IMR-90 (cell line): ENCODE measurements at regions not wholly inside any gene's neighbourhood (a gene's known extent, or its start where the extent isn't known, plus 50 kb on each side); places are given as distances from the start of the nearest gene placed in this dataset.

Experiments used
- ATAC-seq: fragments of 200-7000 bp; cut with Tn5 transposase; 2 replicates; pipeline ENCODE4 v1.9.1; 2020; ENCODE audit warnings: low read depth, mild to moderate bottlenecking, moderate library complexity
- BruUV-seq: library from RNA; stranded (reverse); fragments of 400-500 nt; replicated peaks from 2 replicates; lab custom pipeline; 2021; lab: Mats Ljungman, UMichigan
- CTCF ChIA-PET: fragments of 300-600 bp; formaldehyde crosslinking; extraction: SDS; loops from one replicate; lab custom pipeline; 2021; ENCODE audit warnings: antibody characterized with exemption; lab: Yijun Ruan, JAX
- POLR2A ChIA-PET: fragments of 300-600 bp; sonication (Branson Sonifier 250); formaldehyde crosslinking; loops from one replicate; lab custom pipeline; 2022; ENCODE audit warnings: antibody characterized with exemption; ENCODE audit not compliant: unreplicated experiment; lab: Charles Lee
- DNase-seq: peaks from one replicate; pipeline ENCODE4 v3.0.0; 2013
- H2AFZ ChIP-seq: replicated peaks from 2 replicates; pipeline ENCODE3; 2013; ENCODE audit warnings: low read length, mild to moderate bottlenecking; ENCODE audit not compliant: poor library complexity
- H2AK5ac ChIP-seq: 2 replicates; pipeline ENCODE4 v1.6.1; 2013; ENCODE audit warnings: low read depth, low read length, inconsistent platforms
- H2AK9ac ChIP-seq: replicated peaks from 2 replicates; pipeline ENCODE3; 2013; ENCODE audit warnings: mild to moderate bottlenecking, low read depth, low read length, moderate library complexity; ENCODE audit not compliant: poor library complexity
- H2BK120ac ChIP-seq: 2 replicates; pipeline ENCODE4 v1.6.1; 2013; ENCODE audit warnings: low read depth, low read length, inconsistent platforms
- H2BK15ac ChIP-seq: 3 replicates; pipeline ENCODE4 v1.6.1; 2013; ENCODE audit warnings: low read depth, low read length, inconsistent platforms
- H2BK20ac ChIP-seq: 2 replicates; pipeline ENCODE4 v1.6.1; 2013; ENCODE audit warnings: low read depth, mild to moderate bottlenecking, inconsistent platforms, low read length, moderate library complexity
- H2BK5ac ChIP-seq: 2 replicates; pipeline ENCODE4 v1.6.1; 2013; ENCODE audit warnings: mild to moderate bottlenecking, low read depth, low read length, inconsistent platforms; ENCODE audit not compliant: poor library complexity, severe bottlenecking
- H3K14ac ChIP-seq: replicated peaks from 2 replicates; pipeline ENCODE4 v1.6.1; 2013; ENCODE audit warnings: low read depth, low read length, inconsistent platforms
- H3K18ac ChIP-seq: 2 replicates; pipeline ENCODE4 v1.6.1; 2013; ENCODE audit warnings: low read depth, low read length, control low read depth
- H3K23ac ChIP-seq: 2 replicates; pipeline ENCODE4 v1.6.1; 2013; ENCODE audit warnings: low read depth, low read length, inconsistent platforms
- H3K27ac ChIP-seq: 2 replicates; pipeline ENCODE4 v1.5.1; 2013; ENCODE audit warnings: mild to moderate bottlenecking, control low read depth, low read length; ENCODE audit not compliant: insufficient read depth
- H3K27me3 ChIP-seq: 2 replicates; pipeline ENCODE4 v1.6.1; 2013; ENCODE audit warnings: low read length; ENCODE audit not compliant: control insufficient read depth, insufficient read depth
- H3K36me3 ChIP-seq: 2 replicates; pipeline ENCODE4 v1.6.1; 2013; ENCODE audit warnings: low read length, mixed read lengths; ENCODE audit not compliant: control insufficient read depth, insufficient read depth
- H3K4ac ChIP-seq: 2 replicates; pipeline ENCODE4 v1.6.1; 2013; ENCODE audit warnings: low read depth, low read length, inconsistent platforms
- H3K4me1 ChIP-seq: 2 replicates; pipeline ENCODE4 v1.6.1; 2013; ENCODE audit warnings: low read length, mixed read lengths; ENCODE audit not compliant: control insufficient read depth, insufficient read depth
- H3K4me2 ChIP-seq: 2 replicates; pipeline ENCODE4 v1.6.1; 2013; ENCODE audit warnings: low read depth, mild to moderate bottlenecking, control low read depth, low read length, moderate library complexity
- H3K4me3 ChIP-seq: 2 replicates; pipeline ENCODE4 v1.5.1; 2013; ENCODE audit warnings: low read depth, mild to moderate bottlenecking, control low read depth, low read length, moderate library complexity; ENCODE audit not compliant: insufficient read depth
- H3K56ac ChIP-seq: 2 replicates; pipeline ENCODE4 v1.6.1; 2013; ENCODE audit warnings: low read length, inconsistent platforms; ENCODE audit not compliant: insufficient read depth; ENCODE audit errors: extremely low read depth
- H3K79me1 ChIP-seq, 2 experiments: 2 replicates each; pipeline ENCODE4 v1.6.1; 2013; ENCODE audit warnings: low read length in 2 of 2, inconsistent platforms in 1 of 2, low read depth in 1 of 2
- H3K9ac ChIP-seq: 2 replicates; pipeline ENCODE4 v1.6.1; 2013; ENCODE audit warnings: low read depth, low read length, control low read depth
- H3K9me1 ChIP-seq: 2 replicates; pipeline ENCODE4 v1.6.1; 2013; ENCODE audit warnings: low read length, inconsistent platforms; ENCODE audit not compliant: insufficient read depth
- H3K9me3 ChIP-seq: 2 replicates; pipeline ENCODE4 v1.6.1; 2013; ENCODE audit warnings: low read length; ENCODE audit not compliant: control insufficient read depth, insufficient read depth
- H4K20me1 ChIP-seq: 2 replicates; pipeline ENCODE4 v1.6.1; 2013; ENCODE audit warnings: low read length, inconsistent platforms; ENCODE audit not compliant: insufficient read depth
- H4K5ac ChIP-seq: 2 replicates; pipeline ENCODE4 v1.6.1; 2013; ENCODE audit warnings: mild to moderate bottlenecking, low read depth, low read length, control low read depth
- H4K8ac ChIP-seq, 2 experiments: 2 replicates each; pipeline ENCODE4 v1.6.1; 2013; ENCODE audit warnings: low read depth in 2 of 2, low read length in 2 of 2, control low read depth in 1 of 2, inconsistent platforms in 1 of 2
- H4K91ac ChIP-seq: 2 replicates; pipeline ENCODE4 v1.6.1; 2013; ENCODE audit warnings: low read depth, low read length, inconsistent platforms; ENCODE audit not compliant: insufficient read depth
- BHLHE40 ChIP-seq: fragments of 150-350 bp; IDR thresholded peaks from 2 replicates; pipeline ENCODE4 v1.6.1; 2016; ENCODE audit warnings: mild to moderate bottlenecking, low read depth, low read length
- FOS ChIP-seq: fragments of 150-350 bp; IDR thresholded peaks from 2 replicates; pipeline ENCODE4 v1.6.1; 2016; ENCODE audit warnings: low read depth, low read length
- MAFK ChIP-seq: IDR thresholded peaks from 2 replicates; pipeline ENCODE4 v1.6.1; 2012; ENCODE audit warnings: low read depth, low read length, improper control_type of control experiment
- POLR2A ChIP-seq: IDR thresholded peaks from 2 replicates; pipeline ENCODE4 v1.6.1; 2012; ENCODE audit warnings: mild to moderate bottlenecking, low read depth, low read length
- RCOR1 ChIP-seq: IDR thresholded peaks from 2 replicates; pipeline ENCODE4 v1.6.1; 2012; ENCODE audit warnings: mild to moderate bottlenecking, low read length, improper control_type of control experiment; ENCODE audit not compliant: insufficient replicate concordance
- WGBS, 2 experiments: methylation state at CpG; one replicate each; pipeline versions ENCODE4 v1.1.5 to v1.1.7; 2013; ENCODE audit warnings: missing lambda C conversion rate in 2 of 2; ENCODE audit not compliant: insufficient read length in 1 of 2; ENCODE audit errors: extremely low coverage in 2 of 2; 5-methylcytosine and 5-hydroxymethylcytosine counted together
- dilution Hi-C: fragments of 300-500 bp; cut with HindIII; formaldehyde crosslinking; loops from one replicate; pipeline ENCODE4 v1.14.3; 2018; ENCODE audit warnings: low sequenced_read_pairs; ENCODE audit not compliant: unreplicated experiment
- in situ Hi-C: fragments of 300-500 bp; cut with MboI; formaldehyde crosslinking; loops from 3 replicates; pipeline ENCODE4 v1.14.3; 2019; ENCODE audit warnings: low sequenced_read_pairs, inconsistent platforms, mixed read lengths
- intact Hi-C: fragments of 100-400 bp; cut with micrococcal nuclease; formaldehyde crosslinking; loops from 2 replicates; pipeline ENCODE4 v1.10.0; 2022
- TF ChIP-seq, protein P1 (sequence below): fragments of 150-350 bp; IDR thresholded peaks from 2 replicates; pipeline ENCODE4 v1.6.1; 2016; ENCODE audit warnings: low read depth, mild to moderate bottlenecking, low read length, moderate library complexity, borderline replicate concordance

DNA sequence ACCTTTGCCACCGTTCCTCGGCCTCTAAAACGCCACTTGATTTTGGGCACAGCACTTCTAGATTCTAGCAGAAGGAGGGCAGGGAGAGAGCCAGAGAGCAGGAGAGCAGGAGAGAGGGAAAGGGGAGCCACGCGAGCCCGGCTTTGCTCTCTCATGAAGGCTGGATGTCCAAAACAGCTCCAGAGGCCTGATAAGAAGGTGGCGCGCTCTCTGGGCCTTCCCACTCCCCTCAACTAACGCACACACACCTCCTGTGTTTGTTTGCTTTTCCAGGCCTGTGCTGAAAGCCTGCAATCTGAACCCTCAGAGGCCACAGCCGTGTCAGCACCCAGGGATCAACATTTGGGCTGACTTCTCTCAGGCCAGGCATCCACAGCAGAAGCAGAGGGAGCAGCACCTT lies 184.8 kb upstream of the SOX11 start:
- Histone ChIP-seq H2BK5ac (no peak overlapping the region), H4K91ac (no peak overlapping the region), H3K9me3 (peaks cover 3% of the 10 kb centered on the region), H3K23ac (no peak overlapping the region), H3K36me3 (no peaks in the 10 kb centered on the region), H2AFZ (no peak overlapping the region), H3K14ac (no peak overlapping the region), H3K27ac (no peak overlapping the region), H3K9ac (no peak overlapping the region), H3K4me3 (no peak overlapping the region), H2BK20ac (no peak overlapping the region), H3K18ac (no peak overlapping the region), H4K5ac (no peak overlapping the region), H3K4me2 (no peak overlapping the region), H3K4ac (no peak overlapping the region), H3K79me1 (no peaks in the 10 kb centered on the region), H2BK15ac (no peak overlapping the region), H3K56ac (no peak overlapping the region), H4K8ac (no peak overlapping the region), H2AK5ac (no peak overlapping the region), H3K27me3 (no peaks in the 10 kb centered on the region), H4K20me1 (no peaks in the 10 kb centered on the region), H2AK9ac (no peak overlapping the region), H3K4me1 (no peaks in the 10 kb centered on the region), H3K9me1 (no peaks in the 10 kb centered on the region), H2BK120ac (no peak overlapping the region)
- WGBS, 2 experiments: no CpG with 5 or more reads among the region's 10 CpGs
- TF ChIP-seq BHLHE40 (no peak), FOS (no peak), MAFK (no peak), RCOR1 (no peak), POLR2A (no peak)
- TF ChIP-seq, protein P1, sequence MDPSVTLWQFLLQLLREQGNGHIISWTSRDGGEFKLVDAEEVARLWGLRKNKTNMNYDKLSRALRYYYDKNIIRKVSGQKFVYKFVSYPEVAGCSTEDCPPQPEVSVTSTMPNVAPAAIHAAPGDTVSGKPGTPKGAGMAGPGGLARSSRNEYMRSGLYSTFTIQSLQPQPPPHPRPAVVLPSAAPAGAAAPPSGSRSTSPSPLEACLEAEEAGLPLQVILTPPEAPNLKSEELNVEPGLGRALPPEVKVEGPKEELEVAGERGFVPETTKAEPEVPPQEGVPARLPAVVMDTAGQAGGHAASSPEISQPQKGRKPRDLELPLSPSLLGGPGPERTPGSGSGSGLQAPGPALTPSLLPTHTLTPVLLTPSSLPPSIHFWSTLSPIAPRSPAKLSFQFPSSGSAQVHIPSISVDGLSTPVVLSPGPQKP: no peak
- dilution Hi-C loops: no loop called here
- no TSS peak for BruUV-seq
- CTCF ChIA-PET: no interaction called here
- DNase-seq: no peak
- in situ Hi-C loops: no loop called here
- POLR2A ChIA-PET: no interaction called here
- intact Hi-C loops: no loop called here
- ATAC-seq: no peak
